ENCODE measurements at regions not wholly inside any gene's neighbourhood (a gene's known extent, or its start where the extent isn't known, plus 50 kb on each side); places are given as distances from the start of the nearest gene placed in this dataset.
"Not testable (repeated sequence)": the region's sequence is repeated elsewhere in the genome, so short reads cannot be mapped to it uniquely, and the experiment has no call there.

GRCh38 chr5:106089073-106089472, 1581.7 kb downstream of the EFNA5 start:
- DNase-seq, result no peak

GRCh38 chr5:106088462-106088861, 1582.3 kb downstream of the EFNA5 start:
- no peak for DNase-seq

- DNase-seq, result no peak
Observed at GRCh38 chr5:106086352-106086751, 1584.4 kb downstream of the EFNA5 start.

GRCh38 chr5:106085556-106085955, 1585.2 kb downstream of the EFNA5 start:
- DNase-seq, result no peak

GRCh38 chr5:106085136-106085535, 1585.6 kb downstream of the EFNA5 start:
- DNase-seq, result no peak

- DNase-seq, result no peak
Observed at GRCh38 chr5:106080535-106080934, 1590.2 kb downstream of the EFNA5 start.

- no peak for DNase-seq
Observed at GRCh38 chr5:106076655-106077054, 1594.1 kb downstream of the EFNA5 start.

- DNase-seq, result no peak
Observed at GRCh38 chr5:106072208-106072607, 1598.5 kb downstream of the EFNA5 start.

- no peak for DNase-seq
Observed at GRCh38 chr5:106047341-106047740, 1623.4 kb downstream of the EFNA5 start.

GRCh38 chr5:106032069-106032468, 1638.7 kb downstream of the EFNA5 start:
- not testable (repeated sequence) for DNase-seq

GRCh38 chr5:106028314-106028713, 1642.4 kb downstream of the EFNA5 start:
- DNase-seq, result no peak

GRCh38 chr5:106020894-106021293, 1649.8 kb downstream of the EFNA5 start:
- DNase-seq, result no peak

GRCh38 chr5:106019261-106019660, 1651.5 kb downstream of the EFNA5 start:
- DNase-seq, result no peak

GRCh38 chr5:106017243-106017857, 1653.4 kb downstream of the EFNA5 start:
- no peak for DNase-seq

- no peak for DNase-seq
Observed at GRCh38 chr5:106014262-106014661, 1656.5 kb downstream of the EFNA5 start.

GRCh38 chr5:106006242-106006641, 1664.5 kb downstream of the EFNA5 start:
- DNase-seq, result no peak

GRCh38 chr5:105998991-105999390, 1671.7 kb downstream of the EFNA5 start:
- DNase-seq, result not testable (repeated sequence)

GRCh38 chr5:105993027-105993426, 1677.7 kb downstream of the EFNA5 start:
- DNase-seq, result no peak

GRCh38 chr5:105982526-105982925, 1688.2 kb downstream of the EFNA5 start:
- no peak for DNase-seq

GRCh38 chr5:105978011-105978410, 1692.7 kb downstream of the EFNA5 start:
- no peak for DNase-seq

- no peak for DNase-seq
Observed at GRCh38 chr5:105977163-105977562, 1693.6 kb downstream of the EFNA5 start.

GRCh38 chr5:105970919-105971318, 1699.8 kb downstream of the EFNA5 start:
- no peak for DNase-seq

GRCh38 chr5:105968981-105969380, 1701.8 kb downstream of the EFNA5 start:
- no peak for DNase-seq

- no peak for DNase-seq
Observed at GRCh38 chr5:105963696-105964255, 1707.0 kb downstream of the EFNA5 start.

GRCh38 chr5:105961572-105961971, 1709.2 kb downstream of the EFNA5 start:
- DNase-seq, result no peak
